Mesenchymal stem cell (in vitro differentiated cells and primary cell): ENCODE measurements at regions not wholly inside any gene's neighbourhood (a gene's known extent, or its start where the extent isn't known, plus 50 kb on each side); places are given as distances from the start of the nearest gene placed in this dataset.

ENCODE experiments used
- DNase-seq: peaks from one replicate; pipeline ENCODE4 v3.0.0-alpha.2; 2013
- H2AFZ ChIP-seq: one replicate; pipeline ENCODE4 v1.6.1; 2013; ENCODE audit warnings: low read depth, mild to moderate bottlenecking, control low read depth, inconsistent platforms, low read length, moderate library complexity
- H2AK5ac ChIP-seq: 2 replicates; pipeline ENCODE4 v1.6.1; 2013; ENCODE audit warnings: low read length, moderate library complexity, mild to moderate bottlenecking, inconsistent platforms; ENCODE audit not compliant: severe bottlenecking
- H2BK120ac ChIP-seq: one replicate; pipeline ENCODE4 v1.6.1; 2013; ENCODE audit warnings: low read depth, mild to moderate bottlenecking, inconsistent platforms, low read length, moderate library complexity
- H2BK12ac ChIP-seq, 2 experiments: one replicate each; pipeline ENCODE4 v1.6.1; 2013; ENCODE audit warnings: inconsistent platforms in 2 of 2, low read length in 2 of 2, mild to moderate bottlenecking in 2 of 2, moderate library complexity in 2 of 2, control low read depth in 1 of 2
- H2BK15ac ChIP-seq: one replicate; pipeline ENCODE4 v1.6.1; 2013; ENCODE audit warnings: mild to moderate bottlenecking, low read depth, inconsistent platforms; ENCODE audit not compliant: poor library complexity, severe bottlenecking
- H2BK5ac ChIP-seq: 2 replicates; pipeline ENCODE4 v1.6.1; 2013; ENCODE audit warnings: low read depth, mild to moderate bottlenecking, low read length, control low read depth, inconsistent platforms; ENCODE audit not compliant: poor library complexity, severe bottlenecking
- H3K14ac ChIP-seq, 2 experiments: one replicate each; pipeline ENCODE4 v1.6.1; 2013; ENCODE audit warnings: inconsistent platforms in 2 of 2, low read length in 2 of 2, control low read depth in 1 of 2, mild to moderate bottlenecking in 1 of 2, moderate library complexity in 1 of 2
- H3K18ac ChIP-seq, 2 experiments: one replicate each; pipeline ENCODE4 v1.6.1; 2013; ENCODE audit warnings: inconsistent platforms in 2 of 2, low read length in 2 of 2, control low read depth in 1 of 2, low read depth in 1 of 2, mild to moderate bottlenecking in 1 of 2
- H3K23ac ChIP-seq, 2 experiments: one replicate each; pipeline ENCODE4 v1.6.1; 2013; ENCODE audit warnings: inconsistent platforms in 2 of 2, low read length in 2 of 2, mild to moderate bottlenecking in 2 of 2, moderate library complexity in 2 of 2, control low read depth in 1 of 2
- H3K27ac ChIP-seq: 2 replicates; pipeline ENCODE4 v1.5.1; 2013; ENCODE audit warnings: mild to moderate bottlenecking, moderate library complexity, low read length, control low read depth, inconsistent platforms; ENCODE audit not compliant: poor library complexity, severe bottlenecking
- H3K27me3 ChIP-seq, 2 experiments: 2 replicates each; pipeline versions ENCODE4 v1.6.1 to v1.7.0; 2013; ENCODE audit warnings: low read length in 2 of 2, mild to moderate bottlenecking in 2 of 2, moderate library complexity in 2 of 2, control low read depth in 1 of 2, inconsistent platforms in 1 of 2; ENCODE audit not compliant: control insufficient read depth in 1 of 2, insufficient read depth in 1 of 2
- H3K36me3 ChIP-seq, 2 experiments: 2 replicates each; pipeline versions ENCODE4 v1.6.1 to v1.7.0; 2013; ENCODE audit warnings: low read length in 2 of 2, control low read depth in 1 of 2, inconsistent platforms in 1 of 2, low read depth in 1 of 2, mild to moderate bottlenecking in 1 of 2; ENCODE audit not compliant: insufficient read depth in 2 of 2, control insufficient read depth in 1 of 2
- H3K4ac ChIP-seq, 2 experiments: one replicate each; pipeline ENCODE4 v1.6.1; 2013; ENCODE audit warnings: inconsistent platforms in 2 of 2, low read length in 2 of 2, mild to moderate bottlenecking in 2 of 2, moderate library complexity in 2 of 2, control low read depth in 1 of 2, low read depth in 1 of 2
- H3K4me1 ChIP-seq: 2 replicates; pipeline ENCODE4 v1.6.1; 2013; ENCODE audit warnings: low read depth, low read length, control low read depth; ENCODE audit not compliant: control insufficient read depth, insufficient read depth
- H3K4me2 ChIP-seq: 2 replicates; pipeline ENCODE4 v1.6.1; 2013; ENCODE audit warnings: low read length, mild to moderate bottlenecking, inconsistent platforms; ENCODE audit not compliant: poor library complexity, severe bottlenecking
- H3K4me3 ChIP-seq, 2 experiments: 2 replicates each; pipeline versions ENCODE4 v1.5.1 to v1.7.0; 2013; ENCODE audit warnings: low read length in 2 of 2, mild to moderate bottlenecking in 2 of 2, control low read depth in 1 of 2, low read depth in 1 of 2; ENCODE audit not compliant: insufficient read depth in 1 of 2
- H3K79me1 ChIP-seq: replicated peaks from 2 replicates; pipeline ENCODE4 v1.6.1; 2013; ENCODE audit warnings: mild to moderate bottlenecking, control low read depth, low read length, inconsistent platforms; ENCODE audit not compliant: poor library complexity, severe bottlenecking
- H3K9ac ChIP-seq: 2 replicates; pipeline ENCODE4 v1.7.0; 2013; ENCODE audit warnings: mild to moderate bottlenecking, low read length, moderate library complexity
- H3K9me3 ChIP-seq: 2 replicates; pipeline ENCODE4 v1.7.0; 2013; ENCODE audit warnings: mild to moderate bottlenecking, low read length; ENCODE audit not compliant: control insufficient read depth
- H4K8ac ChIP-seq: one replicate; pipeline ENCODE4 v1.6.1; 2013; ENCODE audit warnings: inconsistent platforms, mild to moderate bottlenecking, low read length, moderate library complexity
- H4K91ac ChIP-seq: one replicate; pipeline ENCODE4 v1.6.1; 2013; ENCODE audit warnings: mild to moderate bottlenecking, low read length, inconsistent platforms
- WGBS: methylation state at CpG from one replicate; pipeline ENCODE4 v1.1.7; 2013; ENCODE audit warnings: mixed read lengths; 5-methylcytosine and 5-hydroxymethylcytosine counted together

- peaks cover 6% of the 10 kb centered on the region for H3K9me3 ChIP-seq
- H3K4me1 ChIP-seq = no peaks in the 10 kb centered on the region
- H3K79me1 ChIP-seq = no peaks in the 10 kb centered on the region
- no peak overlapping the region for H2BK5ac ChIP-seq
- peaks cover 18 to 43% of the 10 kb centered on the region in 2 experiments for H3K27me3 ChIP-seq
- H3K23ac ChIP-seq = no peak overlapping the region
- no peak for DNase-seq
- H3K27ac ChIP-seq = no peak overlapping the region
- H4K8ac ChIP-seq = no peak overlapping the region
- no peaks in the 10 kb centered on the region for H3K36me3 ChIP-seq
- H3K9ac ChIP-seq = no peak overlapping the region
- no peak overlapping the region for H3K18ac ChIP-seq
- 75% methylated on average over 2 of the region's 2 CpGs for WGBS
- H2BK15ac ChIP-seq = no peak overlapping the region
- H3K4me2 ChIP-seq = no peak overlapping the region
- H2AFZ ChIP-seq = no peak overlapping the region
- H2BK12ac ChIP-seq = no peak overlapping the region
- no peak overlapping the region for H2BK120ac ChIP-seq
- H3K4me3 ChIP-seq = no peak overlapping the region
- H3K14ac ChIP-seq = no peak overlapping the region
- no peak overlapping the region for H3K4ac ChIP-seq
- H4K91ac ChIP-seq = no peak overlapping the region
- no peak overlapping the region for H2AK5ac ChIP-seq
Observed at GRCh38 chr3:72641684-72642083, 206.6 kb downstream of the SHQ1 start.

GRCh38 chr3:72641072-72641471 is 207.2 kb downstream of the SHQ1 start:
- Histone ChIP-seq H3K27me3 (peaks cover 23 to 46% of the 10 kb centered on the region in 2 experiments), H4K8ac (no peak overlapping the region), H3K4me3 (no peak overlapping the region), H3K9me3 (peaks cover 6% of the 10 kb centered on the region), H3K36me3 (no peaks in the 10 kb centered on the region), H3K18ac (no peak overlapping the region), H2BK15ac (no peak overlapping the region), H2AFZ (no peak overlapping the region), H3K4me2 (no peak overlapping the region), H3K14ac (no peak overlapping the region), H2BK12ac (no peak overlapping the region), H3K27ac (no peak overlapping the region), H4K91ac (no peak overlapping the region), H3K23ac (no peak overlapping the region), H2BK5ac (no peak overlapping the region), H3K79me1 (no peaks in the 10 kb centered on the region), H3K4me1 (no peaks in the 10 kb centered on the region), H3K4ac (no peak overlapping the region), H3K9ac (no peak overlapping the region), H2AK5ac (no peak overlapping the region), H2BK120ac (no peak overlapping the region)
- WGBS = 91% methylated on average over 3 of the region's 4 CpGs
- no peak for DNase-seq

DNA sequence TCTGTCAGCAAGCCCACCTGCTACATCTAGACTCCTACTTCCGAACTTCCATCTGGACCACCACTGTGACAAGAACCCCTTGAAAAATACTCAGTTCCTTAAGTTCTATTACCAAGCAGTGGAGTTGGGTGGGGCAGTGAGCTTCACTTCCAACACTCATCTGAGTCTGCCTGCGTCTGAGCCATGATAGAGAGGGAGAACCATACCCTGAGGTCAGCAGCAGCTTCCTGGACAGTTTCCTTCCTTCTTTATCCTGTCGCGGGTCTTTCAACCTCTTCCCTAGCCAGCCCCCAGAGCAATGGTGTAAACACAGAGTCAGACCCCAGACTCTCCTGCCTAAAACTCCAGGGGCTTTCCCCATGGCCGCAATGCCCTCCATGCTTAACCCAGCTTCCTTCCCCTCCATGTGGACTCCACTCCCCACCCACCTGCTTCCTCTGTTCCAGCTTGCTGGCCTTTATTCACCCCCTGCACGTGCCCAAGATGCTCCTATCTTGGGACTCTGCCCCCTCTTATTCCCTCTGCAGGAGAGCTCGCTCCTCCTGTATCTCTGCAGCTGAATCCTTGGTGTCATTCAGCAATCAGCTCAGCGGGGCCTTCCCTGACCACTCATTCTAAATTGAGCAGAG is 211.2 kb downstream of the SHQ1 start:
- no peak for DNase-seq
- Histone ChIP-seq H2BK5ac (no peak overlapping the region), H3K14ac (no peak overlapping the region), H3K27ac (no peak overlapping the region), H4K91ac (no peak overlapping the region), H3K36me3 (no peaks in the 10 kb centered on the region), H3K4me3 (no peak overlapping the region), H2BK12ac (no peak overlapping the region), H3K4ac (no peak overlapping the region), H2BK120ac (no peak overlapping the region), H3K79me1 (no peaks in the 10 kb centered on the region), H3K27me3 (peaks cover 33 to 41% of the 10 kb centered on the region in 2 experiments), H2AFZ (no peak overlapping the region), H3K4me2 (no peak overlapping the region), H2BK15ac (no peak overlapping the region), H3K23ac (no peak overlapping the region), H3K18ac (no peak overlapping the region), H3K9me3 (peaks cover 1% of the 10 kb centered on the region), H4K8ac (no peak overlapping the region), H3K4me1 (no peaks in the 10 kb centered on the region), H2AK5ac (no peak overlapping the region), H3K9ac (no peak overlapping the region)
- WGBS = 85% methylated on average over 8 of the region's 8 CpGs

DNA sequence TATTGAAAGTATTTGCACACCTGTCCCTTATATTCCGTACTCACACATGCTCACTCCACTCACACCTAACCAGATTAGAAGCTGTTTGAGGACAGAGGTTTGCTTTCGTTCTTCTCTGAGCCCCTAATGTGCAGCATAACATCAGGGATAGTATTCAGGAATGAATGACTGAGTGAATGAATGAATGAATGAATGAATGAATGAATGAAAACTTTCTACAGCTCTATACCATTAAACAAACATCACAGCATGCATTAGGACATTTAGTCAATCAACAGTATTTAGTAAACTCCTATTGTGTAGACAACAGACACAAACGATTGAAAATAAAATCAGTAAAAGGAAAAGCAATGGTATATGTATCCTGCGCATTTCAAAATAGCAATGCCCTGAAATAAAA is 212.7 kb downstream of the SHQ1 start:
- Histone ChIP-seq H2BK120ac (no peak overlapping the region), H3K18ac (no peak overlapping the region), H2AK5ac (no peak overlapping the region), H3K4me2 (no peak overlapping the region), H3K79me1 (no peaks in the 10 kb centered on the region), H2BK5ac (no peak overlapping the region), H3K27ac (no peak overlapping the region), H3K23ac (no peak overlapping the region), H3K4me3 (no peak overlapping the region), H4K91ac (no peak overlapping the region), H3K4ac (no peak overlapping the region), H3K9me3 (peaks cover 6% of the 10 kb centered on the region), H3K9ac (no peak overlapping the region), H3K27me3 (peaks cover 28 to 30% of the 10 kb centered on the region in 2 experiments), H2BK12ac (no peak overlapping the region), H3K14ac (no peak overlapping the region), H3K4me1 (no peaks in the 10 kb centered on the region), H2BK15ac (no peak overlapping the region), H2AFZ (no peak overlapping the region), H4K8ac (no peak overlapping the region), H3K36me3 (no peaks in the 10 kb centered on the region)
- 96% methylated on average over 3 of the region's 4 CpGs for whole genome bisulfite sequencing
- no peak for DNase-seq
